Pons (tissue), 1 donor: ENCODE measurements at regions not wholly inside any gene's neighbourhood (a gene's known extent, or its start where the extent isn't known, plus 50 kb on each side); places are given as distances from the start of the nearest gene placed in this dataset.

Experiments
- DNase-seq: peaks from one replicate; pipeline ENCODE4 v3.0.0-alpha.2; 2016; ENCODE audit warnings: low spot score

- no peak for DNase-seq
Measured at GRCh38 chr11:80435345-80435744, 994.5 kb upstream of the TENM4 start.

- no peak for DNase-seq
Measured at GRCh38 chr11:80432057-80432456, 991.2 kb upstream of the TENM4 start.

DNA sequence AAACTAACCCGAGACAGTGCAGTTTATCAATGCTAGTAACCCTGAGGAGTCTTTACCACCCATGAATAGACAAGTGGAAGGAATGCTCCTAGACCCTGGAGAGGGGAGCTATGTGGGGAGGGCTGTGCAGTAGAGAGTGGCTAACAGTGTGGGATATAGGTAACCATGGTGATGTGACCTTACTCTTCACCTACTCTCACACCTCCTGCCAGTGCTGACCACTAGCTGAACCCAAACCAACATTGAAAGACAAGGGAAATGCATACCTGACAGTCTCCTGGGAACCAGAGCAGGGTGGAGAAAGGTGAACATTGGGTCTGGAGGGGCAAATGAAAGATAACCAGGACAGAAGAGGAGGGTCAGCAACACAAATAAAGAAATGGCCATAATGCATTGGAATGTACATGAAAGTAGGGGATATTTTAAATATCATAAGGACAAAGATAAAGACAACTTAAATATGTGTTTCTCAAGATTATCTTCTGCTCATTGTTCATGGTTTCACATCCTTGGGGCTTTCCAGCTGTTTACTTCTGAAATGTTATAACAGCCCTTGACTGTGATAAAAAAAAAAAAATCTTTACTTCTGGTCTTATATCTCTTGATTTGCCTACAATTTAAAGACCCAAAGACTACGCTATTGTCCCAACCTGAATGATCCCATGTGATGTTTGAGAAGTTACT lies 983.3 kb upstream of the TENM4 start:
- DNase-seq = no peak

GRCh38 chr11:80420374-80420773 lies 979.5 kb upstream of the TENM4 start:
- no peak for DNase-seq

DNA sequence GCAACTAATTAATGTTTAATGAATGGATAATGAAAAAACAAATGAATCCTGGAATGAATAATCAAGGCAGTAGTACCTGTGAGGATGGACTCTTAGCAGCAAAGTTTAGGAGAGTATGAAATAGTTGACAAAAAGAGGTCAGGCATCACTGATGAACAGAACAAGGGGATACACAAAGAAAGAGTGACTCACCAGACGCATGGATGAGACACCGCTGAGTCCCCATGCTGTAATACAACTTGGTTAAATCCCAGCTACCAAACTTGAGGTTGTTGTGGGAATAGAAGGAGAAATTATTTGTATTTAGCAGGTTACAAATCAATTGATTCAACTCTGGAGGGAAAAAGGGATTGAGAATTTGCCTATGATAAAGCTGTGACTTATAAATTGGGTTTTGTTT lies 976.9 kb upstream of the TENM4 start:
- no peak for DNase-seq

DNA sequence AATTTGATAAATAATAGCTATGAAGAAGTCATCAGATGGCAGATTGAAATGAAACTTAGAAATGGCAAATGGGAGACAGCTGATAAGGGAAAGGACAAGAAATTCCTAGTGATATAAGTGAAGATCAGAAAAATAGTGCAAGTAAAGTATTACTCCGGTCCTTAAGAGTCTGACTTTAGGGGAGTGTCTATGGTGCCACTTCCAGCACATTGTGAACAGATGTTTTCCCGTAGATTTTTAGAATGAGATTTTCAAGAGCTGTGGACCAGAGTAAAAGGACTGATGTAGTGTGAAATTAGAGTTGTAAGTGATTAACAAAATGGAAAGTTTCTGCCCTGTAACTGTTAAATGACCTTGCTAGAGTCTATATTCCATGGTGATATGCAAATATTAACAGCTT lies 974.8 kb upstream of the TENM4 start:
- no peak for DNase-seq

GRCh38 chr11:80414181-80415165 lies 973.6 kb upstream of the TENM4 start:
- DNase-seq = no peak

DNA sequence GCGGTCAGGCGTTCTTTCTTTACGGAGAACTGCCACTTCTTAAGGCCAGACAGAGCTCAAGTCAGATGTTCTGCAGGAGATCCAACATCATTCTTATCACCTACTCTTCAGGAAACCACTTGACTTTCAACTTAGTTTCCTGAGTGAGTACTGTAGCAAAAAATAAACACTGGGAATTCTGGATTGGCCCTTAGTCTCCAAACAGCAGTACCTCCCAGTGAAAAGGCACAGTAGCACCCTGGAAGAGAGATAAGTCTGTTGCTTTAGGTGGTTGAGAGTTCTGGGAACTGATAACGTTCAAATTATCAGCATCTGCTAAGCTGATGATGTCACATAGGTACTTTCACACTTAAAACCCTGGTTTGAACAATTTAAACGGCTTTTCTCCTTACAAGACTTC lies 971.8 kb upstream of the TENM4 start:
- DNase-seq = no peak

- DNase-seq = no peak
Measured at GRCh38 chr11:80393210-80393609, 952.4 kb upstream of the TENM4 start.

GRCh38 chr11:80390505-80390904 lies 949.7 kb upstream of the TENM4 start:
- no peak for DNase-seq

DNA sequence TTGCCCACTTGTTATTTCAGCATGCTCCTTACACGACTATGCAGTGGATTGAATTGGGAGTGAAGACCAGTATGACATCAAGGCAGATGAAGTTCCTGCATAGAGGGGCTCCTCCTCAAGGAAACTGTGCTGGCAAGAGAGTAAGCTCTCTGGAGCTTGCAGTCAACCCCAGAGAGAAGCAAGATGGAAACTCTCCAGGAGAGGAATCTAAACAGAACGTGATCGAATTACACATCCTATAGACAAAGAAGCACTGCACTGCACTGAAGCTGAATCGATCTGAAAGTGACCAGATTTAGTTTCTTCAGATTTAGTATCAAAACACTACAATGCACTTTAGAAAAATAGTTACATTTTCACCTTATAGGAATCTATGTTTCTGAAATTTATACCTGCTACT lies 947.7 kb upstream of the TENM4 start:
- no peak for DNase-seq

GRCh38 chr11:80388130-80388529 lies 947.3 kb upstream of the TENM4 start:
- no peak for DNase-seq

DNA sequence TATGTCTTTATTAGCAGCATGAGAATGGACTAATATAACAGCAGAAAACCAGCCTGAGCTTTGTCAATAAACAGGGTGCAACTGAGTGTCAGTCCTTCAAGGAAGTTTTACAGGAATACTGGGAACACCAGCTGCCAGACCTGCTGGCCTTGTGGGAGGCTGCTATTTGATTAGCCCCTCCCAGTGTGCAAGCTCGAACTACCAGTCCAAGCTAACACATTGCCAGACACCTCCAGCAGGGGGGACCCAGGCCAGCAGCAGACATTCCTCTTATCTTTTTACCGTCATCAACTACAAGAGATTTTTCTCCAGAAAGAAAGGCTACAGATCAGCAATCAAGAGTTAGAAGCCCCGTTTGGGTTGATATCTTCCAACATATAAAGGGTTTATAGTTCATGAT lies 942.8 kb upstream of the TENM4 start:
- DNase-seq = no peak

DNA sequence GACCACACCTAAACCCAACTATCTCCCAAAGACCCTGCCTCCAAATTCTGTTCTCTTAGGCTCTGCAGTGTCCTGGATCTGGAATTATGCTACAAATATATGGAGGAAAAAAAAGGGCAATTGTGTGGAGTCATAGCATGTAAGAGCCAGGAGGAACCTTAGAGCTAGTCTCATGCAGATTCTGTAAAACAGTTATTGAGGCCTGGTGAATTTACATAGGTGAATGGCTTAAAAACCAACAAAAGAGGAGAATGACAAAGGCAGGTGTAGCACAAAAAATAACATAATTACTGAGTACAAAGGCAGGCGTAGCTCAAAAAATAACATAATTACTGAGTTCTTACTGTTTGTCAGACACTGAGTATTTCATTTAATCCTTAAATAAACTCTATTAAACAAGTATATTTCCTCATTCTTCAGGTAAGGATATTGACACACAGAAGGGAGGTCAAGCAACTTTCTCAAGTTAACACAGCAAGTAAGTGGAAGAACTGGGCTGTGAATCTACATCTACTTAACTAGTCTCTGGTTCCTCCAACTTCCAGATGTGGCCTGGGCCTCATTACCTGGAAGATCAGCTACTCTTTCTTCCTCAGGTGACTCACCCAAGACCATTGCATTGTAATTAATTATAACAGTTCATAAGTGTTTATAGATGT lies 938.9 kb upstream of the TENM4 start:
- no peak for DNase-seq

DNA sequence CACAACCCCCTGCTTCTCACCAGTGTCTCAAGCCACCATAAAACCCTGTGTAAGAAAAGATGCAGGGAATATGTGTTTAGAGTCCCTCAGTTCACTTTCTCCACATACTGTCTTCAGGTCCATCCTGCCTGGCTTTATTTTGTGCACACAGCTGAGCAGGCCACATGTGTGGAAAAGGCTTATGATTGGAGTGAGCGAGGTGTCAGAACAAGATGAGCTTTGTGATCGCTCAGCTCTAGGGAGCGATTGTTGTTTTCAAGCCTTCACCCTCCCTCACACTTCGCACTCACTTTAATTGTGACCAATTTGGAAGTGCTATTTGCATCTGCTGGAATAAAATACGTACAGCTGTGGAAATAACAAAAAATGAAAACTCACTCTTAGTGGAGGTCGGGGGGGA lies 931.1 kb upstream of the TENM4 start:
- DNase-seq = peak; percentile 78

GRCh38 chr11:80365980-80366379 lies 925.1 kb upstream of the TENM4 start:
- no peak for DNase-seq

GRCh38 chr11:80365076-80365725 lies 924.4 kb upstream of the TENM4 start:
- DNase-seq = no peak

GRCh38 chr11:80362563-80363340 lies 921.9 kb upstream of the TENM4 start:
- no peak for DNase-seq

GRCh38 chr11:80355251-80355650 lies 914.4 kb upstream of the TENM4 start:
- DNase-seq = no peak

DNA sequence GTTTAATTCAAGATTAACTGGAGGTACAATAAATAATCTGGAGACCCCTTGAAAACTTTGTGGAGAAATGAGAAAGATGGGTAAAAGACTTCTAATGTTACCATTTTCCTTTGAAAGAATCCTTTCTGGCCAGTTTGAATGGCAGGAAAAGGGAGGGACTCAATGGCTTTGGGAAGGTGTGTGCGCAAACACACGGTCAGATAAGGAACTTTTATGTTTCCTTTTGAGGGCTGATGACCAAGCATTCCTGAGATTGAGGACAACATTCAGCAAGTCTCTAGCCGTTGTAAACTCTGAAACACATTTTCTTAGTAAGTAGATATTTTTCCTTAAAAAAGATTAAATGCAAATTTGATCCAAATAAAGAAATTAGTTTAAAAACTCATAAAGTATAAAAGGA lies 909.7 kb upstream of the TENM4 start:
- DNase-seq = no peak

DNA sequence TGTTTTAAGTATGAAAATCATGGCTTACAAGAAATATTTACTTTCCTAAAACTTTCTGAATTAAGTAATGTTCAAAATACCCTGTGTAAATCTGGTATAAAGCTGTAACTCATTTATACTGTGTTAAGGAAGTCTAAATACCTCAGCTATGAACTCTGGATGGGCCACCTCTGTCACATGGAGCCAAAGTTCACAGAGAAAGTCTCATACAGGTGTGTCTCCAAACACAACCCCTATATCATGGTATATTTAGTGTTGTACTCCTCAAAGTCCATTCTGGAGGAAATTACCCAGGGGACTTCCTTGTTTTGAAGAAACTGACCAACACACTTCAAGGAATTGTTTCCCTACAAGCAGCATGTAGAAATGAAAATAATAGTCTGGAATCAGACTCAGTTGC lies 909.2 kb upstream of the TENM4 start:
- no peak for DNase-seq
